ENCODE measurements at regions not wholly inside any gene's neighbourhood (a gene's known extent, or its start where the extent isn't known, plus 50 kb on each side); places are given as distances from the start of the nearest gene placed in this dataset.

DNA sequence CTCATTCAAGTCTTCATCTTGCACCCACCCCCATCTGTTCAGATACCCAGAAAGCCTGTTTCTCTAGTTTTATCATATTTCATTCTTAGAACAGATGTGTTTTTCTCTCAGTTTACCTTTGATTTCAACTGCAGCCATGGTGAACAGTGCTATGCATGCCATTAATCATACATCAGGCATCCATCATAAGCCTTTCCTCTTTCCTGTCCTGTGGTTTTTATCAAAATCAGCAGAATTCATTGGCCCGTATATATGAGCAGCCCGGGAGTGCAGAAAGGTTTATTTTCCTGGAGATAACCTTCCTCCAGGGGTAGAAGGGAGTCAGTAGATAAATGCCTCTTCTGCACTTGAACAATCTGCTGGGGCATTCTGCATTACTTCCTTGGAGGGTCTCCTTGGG lies 65.7 kb downstream of the IL21 start:
- WGBS, result 27% methylated on average over 2 of the region's 2 CpGs
- H3K36me3 ChIP-seq (ENCODE audit: insufficient read depth), result no peaks in the 10 kb centered on the region
- H3K27ac ChIP-seq (ENCODE audit: low read depth), result no peak overlapping the region
- DNase-seq (ENCODE audit: extremely low spot score), result no peak
- no peak overlapping the region for H3K4me3 ChIP-seq (ENCODE audit: low read depth, low read length)
- no peaks in the 10 kb centered on the region for H3K4me1 ChIP-seq (ENCODE audit: insufficient read depth)

- WGBS, result 95% methylated on average over 1 of the region's 1 CpG
- no peaks in the 10 kb centered on the region for H3K4me1 ChIP-seq (ENCODE audit: insufficient read depth)
- no peak overlapping the region for H3K4me3 ChIP-seq (ENCODE audit: low read depth, low read length)
- no peak overlapping the region for H3K27ac ChIP-seq (ENCODE audit: low read depth)
- no peaks in the 10 kb centered on the region for H3K36me3 ChIP-seq (ENCODE audit: insufficient read depth)
- DNase-seq (ENCODE audit: extremely low spot score), result no peak
Measured at GRCh38 chr4:122553432-122553831, 67.4 kb downstream of the IL21 start.

DNA sequence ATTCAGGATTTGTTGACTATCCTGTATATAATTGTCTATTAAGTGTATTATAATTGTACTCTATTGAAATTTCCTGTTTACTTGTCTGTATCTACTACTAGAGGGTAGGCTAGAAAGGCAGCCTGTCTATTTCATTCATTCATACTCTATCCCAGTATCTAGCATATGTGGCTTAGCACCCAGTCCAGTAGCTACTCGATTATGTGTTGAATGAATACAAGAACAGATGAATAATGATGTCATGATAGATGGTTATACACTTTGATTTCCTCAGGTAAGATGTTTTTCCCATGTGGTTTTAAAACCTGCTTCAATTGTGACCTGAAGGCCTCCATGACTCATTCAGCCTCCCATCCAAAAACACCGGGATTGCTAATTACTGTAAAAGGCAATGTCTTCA lies 68.0 kb downstream of the IL21 start:
- no peak overlapping the region for H3K4me3 ChIP-seq (ENCODE audit: low read depth, low read length)
- 88% methylated on average over 2 of the region's 2 CpGs for WGBS
- H3K27ac ChIP-seq (ENCODE audit: low read depth), result no peak overlapping the region
- DNase-seq (ENCODE audit: extremely low spot score), result no peak
- no peaks in the 10 kb centered on the region for H3K4me1 ChIP-seq (ENCODE audit: insufficient read depth)
- no peaks in the 10 kb centered on the region for H3K36me3 ChIP-seq (ENCODE audit: insufficient read depth)

DNA sequence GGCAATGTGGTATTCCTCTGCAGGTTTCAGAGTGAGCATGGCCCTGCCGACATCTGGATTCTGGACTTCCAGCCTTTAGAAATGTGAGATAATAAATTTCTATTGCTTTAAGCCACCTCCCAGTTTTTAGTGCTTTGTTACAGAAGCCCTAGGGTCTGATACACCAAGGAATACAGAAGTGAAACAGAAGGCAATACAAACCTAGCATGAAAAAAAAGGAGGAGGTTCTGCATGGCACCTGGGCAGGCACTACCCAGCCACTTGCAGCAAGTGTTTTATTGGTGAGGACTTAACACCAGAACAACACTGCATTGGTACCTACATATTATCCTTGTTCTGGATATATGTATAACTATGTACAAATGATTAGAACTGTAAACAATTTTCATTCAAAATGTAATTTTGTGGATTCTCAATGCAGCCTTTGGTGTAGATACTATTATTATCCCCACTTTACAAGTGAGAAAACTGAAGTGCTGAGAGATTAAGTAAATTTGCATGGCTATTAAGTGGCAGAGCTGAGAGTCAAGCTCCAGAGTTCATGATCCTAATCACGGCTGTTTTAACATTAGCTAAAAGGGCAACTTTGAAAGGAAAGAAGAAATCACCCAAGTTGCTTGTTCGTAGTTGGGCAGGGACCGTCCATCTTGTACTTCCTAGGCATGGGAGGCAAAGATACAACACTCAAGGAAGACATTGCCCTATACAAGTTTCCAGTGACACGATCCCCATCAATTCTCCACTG lies 71.8 kb downstream of the IL21 start:
- Histone ChIP-seq H3K27ac (ENCODE audit: low read depth) (no peak overlapping the region), H3K36me3 (ENCODE audit: insufficient read depth) (no peaks in the 10 kb centered on the region), H3K4me3 (ENCODE audit: low read depth, low read length) (no peak overlapping the region), H3K4me1 (ENCODE audit: insufficient read depth) (no peaks in the 10 kb centered on the region)
- 89% methylated on average over 5 of the region's 5 CpGs for WGBS
- DNase-seq (ENCODE audit: extremely low spot score), result no peak

DNA sequence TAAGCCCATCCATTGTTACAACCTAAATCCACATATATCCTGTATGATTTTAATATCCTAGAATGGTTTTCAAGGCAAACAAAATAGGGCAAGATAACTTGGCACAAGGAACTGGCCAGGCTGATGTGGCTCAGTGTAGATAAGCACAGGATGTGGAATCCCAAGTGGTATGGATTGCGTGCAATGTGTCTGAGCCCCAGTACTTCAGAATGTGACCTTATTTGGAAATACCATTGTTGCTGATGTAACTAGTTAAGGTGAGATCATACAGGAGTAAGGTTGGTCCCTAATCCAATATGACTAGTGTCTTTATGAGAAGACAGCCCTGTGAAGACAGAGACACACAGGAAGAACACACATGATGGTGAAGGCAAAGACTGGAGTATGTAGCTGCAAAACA lies 72.4 kb downstream of the IL21 start:
- WGBS, result 74% methylated on average over 1 of the region's 1 CpG
- H3K4me1 ChIP-seq (ENCODE audit: insufficient read depth), result no peaks in the 10 kb centered on the region
- H3K4me3 ChIP-seq (ENCODE audit: low read depth, low read length), result no peak overlapping the region
- H3K36me3 ChIP-seq (ENCODE audit: insufficient read depth), result no peaks in the 10 kb centered on the region
- DNase-seq (ENCODE audit: extremely low spot score), result no peak
- H3K27ac ChIP-seq (ENCODE audit: low read depth), result no peak overlapping the region

DNA sequence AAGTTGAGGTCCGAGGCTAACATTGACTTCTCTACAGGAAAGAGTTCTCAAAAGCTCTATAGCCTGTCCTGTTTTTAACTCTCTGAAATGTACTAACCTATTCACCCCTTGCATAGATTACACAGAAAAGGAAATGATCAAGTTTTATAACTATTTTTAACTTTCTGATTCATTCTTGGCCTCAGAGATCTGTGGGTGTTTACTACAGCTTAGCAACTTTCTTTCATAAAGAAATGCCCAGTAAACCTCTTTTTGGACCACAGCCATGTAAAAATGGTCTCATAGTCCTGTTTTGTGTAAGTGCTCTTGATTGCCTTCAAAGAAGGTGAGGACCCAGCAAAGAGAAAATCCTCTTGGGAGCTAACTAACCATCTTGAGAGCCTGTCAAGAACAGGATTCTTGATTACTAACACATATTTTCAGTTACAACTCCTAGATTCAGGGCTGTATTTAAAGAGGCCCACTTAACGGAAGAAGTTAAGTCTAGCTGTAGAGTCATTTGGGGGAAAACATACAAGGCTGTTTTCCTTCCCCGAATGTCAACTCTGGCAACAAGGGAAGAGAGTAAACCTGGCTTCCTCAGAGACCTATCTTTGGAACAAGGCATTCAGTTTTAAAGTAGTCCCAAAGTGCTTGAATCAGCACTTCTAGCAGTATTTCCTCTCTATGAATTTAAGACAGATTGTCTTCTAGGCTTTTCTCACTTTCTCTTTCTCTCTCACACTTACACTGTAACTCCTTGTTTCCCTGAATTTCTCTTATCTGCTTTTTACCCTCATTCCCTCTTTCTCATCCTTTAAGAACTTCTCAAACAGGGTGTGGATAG lies 78.2 kb downstream of the IL21 start:
- H3K4me1 ChIP-seq (ENCODE audit: insufficient read depth), result no peaks in the 10 kb centered on the region
- WGBS, result 41% methylated on average over 3 of the region's 3 CpGs
- H3K27ac ChIP-seq (ENCODE audit: low read depth), result no peak overlapping the region
- no peaks in the 10 kb centered on the region for H3K36me3 ChIP-seq (ENCODE audit: insufficient read depth)
- H3K4me3 ChIP-seq (ENCODE audit: low read depth, low read length), result no peak overlapping the region
- no peak for DNase-seq (ENCODE audit: extremely low spot score)

DNA sequence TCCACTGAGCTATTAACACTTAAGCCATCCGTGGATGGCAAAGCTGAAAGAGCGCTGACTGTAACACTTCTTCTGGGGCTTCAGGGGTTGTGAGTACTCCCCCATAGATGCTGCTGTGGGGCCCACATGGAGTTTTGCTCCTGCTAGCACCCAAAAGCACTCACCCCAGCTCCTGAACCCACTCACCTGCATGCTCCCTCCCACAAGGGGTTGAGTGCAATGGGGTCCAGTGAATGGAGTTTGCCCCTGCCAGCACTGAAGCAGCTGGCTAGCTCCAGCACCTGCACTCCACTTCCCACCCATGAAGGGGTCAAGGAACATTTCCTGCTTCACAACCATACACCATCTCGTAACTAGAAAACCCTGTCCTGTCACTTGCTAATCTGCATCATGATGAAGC lies 78.9 kb downstream of the IL21 start:
- no peak for DNase-seq (ENCODE audit: extremely low spot score)
- WGBS, result 84% methylated on average over 3 of the region's 3 CpGs
- Histone ChIP-seq H3K36me3 (ENCODE audit: insufficient read depth) (no peaks in the 10 kb centered on the region), H3K4me1 (ENCODE audit: insufficient read depth) (no peaks in the 10 kb centered on the region), H3K27ac (ENCODE audit: low read depth) (no peak overlapping the region), H3K4me3 (ENCODE audit: low read depth, low read length) (no peak overlapping the region)

- Histone ChIP-seq H3K4me3 (ENCODE audit: low read depth, low read length) (no peak overlapping the region), H3K4me1 (ENCODE audit: insufficient read depth) (no peaks in the 10 kb centered on the region), H3K27ac (ENCODE audit: low read depth) (no peak overlapping the region), H3K36me3 (ENCODE audit: insufficient read depth) (no peaks in the 10 kb centered on the region)
- 79% methylated on average over 1 of the region's 1 CpG for WGBS
- DNase-seq (ENCODE audit: extremely low spot score), result no peak
Measured at GRCh38 chr4:122540838-122541237, 80.0 kb downstream of the IL21 start.

DNA sequence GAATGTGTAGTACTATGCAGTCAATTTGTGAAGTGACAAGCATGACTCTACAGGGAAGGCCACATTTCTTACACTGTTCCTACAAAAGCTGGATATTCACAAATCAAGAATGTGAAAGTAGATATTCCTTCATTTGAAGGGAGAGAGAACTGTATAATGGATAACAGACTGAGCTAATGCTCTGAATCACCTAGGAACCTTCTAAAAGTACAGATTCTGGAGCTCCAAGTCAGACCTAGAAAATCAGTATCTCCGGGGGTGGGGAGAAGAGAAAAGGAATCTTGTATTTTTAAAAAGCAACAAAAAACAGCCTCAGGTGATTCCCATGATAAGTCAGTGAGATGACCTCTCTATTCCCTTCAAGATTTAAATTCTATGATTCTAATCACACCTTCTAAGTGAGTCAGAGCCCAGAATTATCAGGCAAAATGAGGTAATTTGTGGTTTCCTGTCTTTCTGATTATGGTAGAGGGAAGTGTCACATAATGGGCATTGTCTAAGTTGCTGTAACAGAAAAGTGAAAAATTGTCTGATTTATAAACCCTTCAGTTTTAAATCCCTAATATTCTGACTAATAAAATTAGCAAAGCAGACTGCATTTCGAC lies 80.9 kb downstream of the IL21 start:
- no peak for DNase-seq (ENCODE audit: extremely low spot score)
- Histone ChIP-seq H3K4me1 (ENCODE audit: insufficient read depth) (no peaks in the 10 kb centered on the region), H3K4me3 (ENCODE audit: low read depth, low read length) (no peak overlapping the region), H3K36me3 (ENCODE audit: insufficient read depth) (no peaks in the 10 kb centered on the region), H3K27ac (ENCODE audit: low read depth) (no peak overlapping the region)
- WGBS, result 79% methylated on average over 2 of the region's 2 CpGs

DNA sequence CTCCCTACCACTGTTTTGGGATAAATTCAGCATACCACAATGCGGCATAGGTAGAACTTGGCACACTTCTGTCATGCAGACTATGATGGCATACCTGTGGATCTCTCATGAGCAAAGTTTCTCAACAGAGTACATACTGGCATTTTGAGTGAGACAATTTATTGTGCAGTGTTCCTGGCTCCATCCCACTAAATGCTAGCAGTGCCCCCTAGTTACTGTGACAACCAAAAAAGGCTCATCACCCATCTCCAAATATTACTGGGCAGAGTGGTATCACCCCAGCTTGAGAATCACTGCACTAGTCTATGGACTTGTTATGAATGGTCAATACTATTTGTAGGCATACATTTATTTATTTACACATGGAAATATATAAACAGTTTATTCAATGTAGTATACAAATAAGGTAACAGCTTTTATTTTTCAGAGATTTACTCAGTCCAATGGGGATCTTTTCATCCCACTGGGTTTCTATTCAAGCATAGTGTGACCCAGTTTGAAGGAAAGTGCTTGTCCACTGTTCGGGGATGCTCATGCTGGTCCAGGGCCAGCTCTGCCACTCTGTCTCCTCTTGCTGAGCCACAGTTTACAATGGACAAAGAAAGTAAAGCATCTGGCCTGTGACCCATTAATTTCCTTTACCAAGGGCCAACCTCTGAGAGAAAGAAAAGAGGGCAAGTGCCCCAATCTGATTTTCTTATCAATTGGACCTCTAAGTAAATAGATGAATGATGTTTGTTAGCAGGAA lies 81.0 kb upstream of the IL2 start:
- 91% methylated on average over 2 of the region's 2 CpGs for WGBS
- Histone ChIP-seq H3K27ac (ENCODE audit: low read depth) (peak overlapping the region; percentile 5), H3K4me3 (ENCODE audit: low read depth, low read length) (no peak overlapping the region), H3K4me1 (ENCODE audit: insufficient read depth) (no peaks in the 10 kb centered on the region), H3K36me3 (ENCODE audit: insufficient read depth) (no peaks in the 10 kb centered on the region)
- no peak for DNase-seq (ENCODE audit: extremely low spot score)

DNA sequence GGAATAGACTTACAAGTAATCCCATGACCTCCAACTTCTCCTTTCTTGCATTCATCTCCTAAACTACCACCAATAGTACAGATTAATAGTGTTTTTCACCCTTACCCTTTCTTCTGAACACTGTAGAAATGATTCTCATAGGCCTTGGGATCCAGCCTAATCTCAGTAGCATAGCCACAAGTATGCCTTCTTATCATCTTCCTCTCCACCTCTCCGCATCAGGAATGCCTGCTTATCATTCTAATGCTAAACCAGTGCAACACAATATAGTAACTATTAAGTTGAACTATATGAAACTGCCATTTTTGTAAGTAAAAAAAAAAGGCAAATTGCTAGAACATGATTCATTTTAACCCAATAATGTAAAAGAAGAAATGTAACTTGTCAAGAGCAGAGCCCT lies 79.5 kb upstream of the IL2 start:
- 73% methylated on average over 1 of the region's 1 CpG for WGBS

DNA sequence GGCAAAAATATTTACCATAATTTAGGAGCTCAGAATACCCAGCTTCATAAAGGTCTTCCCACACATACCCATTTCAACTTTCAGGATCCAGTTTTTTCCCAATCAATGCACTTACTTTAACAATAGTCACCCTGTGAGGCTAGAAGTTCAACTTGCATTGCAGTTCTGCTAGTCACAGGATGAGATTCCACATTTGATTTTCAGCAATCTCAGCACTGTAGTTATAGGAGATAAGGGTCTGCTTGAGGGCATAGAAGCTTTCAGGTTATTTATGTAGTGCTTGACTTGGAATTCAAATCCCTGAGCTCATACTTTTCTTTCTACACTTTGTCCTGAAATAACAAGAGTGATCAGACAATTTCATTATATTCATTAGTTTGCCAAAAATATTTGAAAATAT lies 78.3 kb upstream of the IL2 start:
- H3K36me3 ChIP-seq (ENCODE audit: insufficient read depth), result no peaks in the 10 kb centered on the region
- DNase-seq (ENCODE audit: extremely low spot score), result no peak
- H3K4me1 ChIP-seq (ENCODE audit: insufficient read depth), result no peaks in the 10 kb centered on the region
- no peak overlapping the region for H3K27ac ChIP-seq (ENCODE audit: low read depth)
- no peak overlapping the region for H3K4me3 ChIP-seq (ENCODE audit: low read depth, low read length)

More for the DNA sequence above, 79.5 kb upstream of the IL2 start:
- Histone ChIP-seq H3K27ac (ENCODE audit: low read depth) (no peak overlapping the region), H3K4me3 (ENCODE audit: low read depth, low read length) (no peak overlapping the region), H3K4me1 (ENCODE audit: insufficient read depth) (no peaks in the 10 kb centered on the region), H3K36me3 (ENCODE audit: insufficient read depth) (no peaks in the 10 kb centered on the region)
- DNase-seq (ENCODE audit: extremely low spot score), result no peak

- DNase-seq (ENCODE audit: extremely low spot score), result no peak
- 87% methylated on average over 2 of the region's 2 CpGs for WGBS
- no peak overlapping the region for H3K4me3 ChIP-seq (ENCODE audit: low read depth, low read length)
- H3K4me1 ChIP-seq (ENCODE audit: insufficient read depth), result no peaks in the 10 kb centered on the region
- H3K27ac ChIP-seq (ENCODE audit: low read depth), result no peak overlapping the region
- no peaks in the 10 kb centered on the region for H3K36me3 ChIP-seq (ENCODE audit: insufficient read depth)
Measured at GRCh38 chr4:122533841-122534240, 77.3 kb upstream of the IL2 start.

Measured in urinary bladder (tissue), 3 donors.